Jurkat, Clone E6-1 (cell line): ENCODE measurements at regions not wholly inside any gene's neighbourhood (a gene's known extent, or its start where the extent isn't known, plus 50 kb on each side); places are given as distances from the start of the nearest gene placed in this dataset.
"Not testable (repeated sequence)": the region's sequence is repeated elsewhere in the genome, so short reads cannot be mapped to it uniquely, and the experiment has no call there.

ENCODE experiments used
- DNase-seq: peaks from one replicate; pipeline ENCODE4 v3.0.0-alpha.2; 2011; ENCODE audit warnings: low read depth, low spot score
- H3K4me3 ChIP-seq: 2 replicates; pipeline ENCODE4 v1.5.1; 2011; ENCODE audit warnings: mild to moderate bottlenecking, low read length, control low read depth, moderate library complexity

GRCh38 chr7:67452516-67453026 lies 455.9 kb downstream of the TYW1 start:
- DNase-seq = no peak
- no peak overlapping the region for H3K4me3 ChIP-seq

GRCh38 chr7:67453580-67454380 lies 457.1 kb downstream of the TYW1 start:
- no peak overlapping the region for H3K4me3 ChIP-seq
- DNase-seq = no peak

DNA sequence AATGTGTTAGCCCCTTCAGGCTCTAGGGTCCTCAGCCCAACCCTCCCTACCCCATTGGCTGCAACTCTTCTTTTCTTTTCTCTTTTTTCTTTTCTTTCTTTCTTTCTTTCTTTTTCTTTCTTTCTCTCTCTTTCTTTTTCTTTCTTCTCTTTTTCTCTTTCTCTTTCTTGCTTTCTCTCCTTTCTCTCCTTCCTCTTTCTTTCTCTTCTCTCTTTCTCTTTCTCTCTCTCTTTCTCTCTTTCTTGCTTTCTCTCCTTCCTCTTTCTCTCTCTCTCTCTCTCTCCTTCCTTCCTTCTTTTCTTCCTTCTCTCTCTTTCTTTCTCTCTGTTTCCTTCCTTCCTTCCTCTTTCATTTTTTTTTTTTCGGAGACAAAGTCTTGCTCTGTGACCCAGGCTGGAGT lies 458.9 kb downstream of the TYW1 start:
- no peak overlapping the region for H3K4me3 ChIP-seq
- no peak for DNase-seq

DNA sequence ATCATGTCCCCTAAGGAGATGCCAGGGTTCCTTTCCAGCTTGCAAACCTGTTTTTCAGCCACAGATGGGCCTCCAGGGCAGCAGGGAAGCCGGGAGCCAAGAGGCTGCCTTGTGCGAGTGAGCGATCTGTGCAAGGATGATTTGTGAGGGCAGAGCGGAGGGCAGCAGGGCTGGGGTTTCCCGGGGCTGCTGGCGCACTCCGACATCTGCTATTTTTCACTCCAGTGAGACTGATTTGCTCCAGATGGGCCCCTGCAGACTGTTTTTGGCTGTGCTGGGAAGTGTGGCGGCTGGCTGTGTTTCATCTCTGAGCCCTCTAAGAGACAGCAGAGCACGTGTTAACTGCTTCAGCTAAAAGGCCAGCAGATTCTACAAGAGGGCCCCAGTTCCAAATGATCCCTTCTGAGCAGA lies 466.2 kb downstream of the TYW1 start:
- no peak overlapping the region for H3K4me3 ChIP-seq
- no peak for DNase-seq

GRCh38 chr7:67463316-67463715 lies 466.7 kb downstream of the TYW1 start:
- DNase-seq = no peak
- H3K4me3 ChIP-seq = no peak overlapping the region

DNA sequence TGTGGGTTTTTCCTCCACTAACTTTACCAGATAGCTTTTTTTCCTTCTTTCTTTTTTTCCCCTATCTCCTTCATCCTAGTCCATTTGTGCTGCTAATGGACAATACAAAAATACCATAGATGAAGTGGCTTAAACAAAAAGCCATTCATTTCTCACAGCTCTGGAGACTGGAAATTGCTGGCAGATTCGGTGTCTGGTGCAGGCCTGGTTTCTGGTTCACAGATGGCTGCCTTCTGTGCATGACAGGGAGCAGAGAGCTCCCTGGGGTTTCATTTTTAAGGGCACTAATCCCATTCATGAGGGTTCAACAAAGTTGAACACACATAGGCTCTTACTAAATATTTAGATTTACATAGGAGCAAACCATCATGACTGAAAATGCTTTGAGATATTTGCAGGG lies 467.4 kb downstream of the TYW1 start:
- no peak for DNase-seq
- no peak overlapping the region for H3K4me3 ChIP-seq

GRCh38 chr7:67466109-67466508 lies 469.5 kb downstream of the TYW1 start:
- DNase-seq = no peak
- H3K4me3 ChIP-seq = no peak overlapping the region

DNA sequence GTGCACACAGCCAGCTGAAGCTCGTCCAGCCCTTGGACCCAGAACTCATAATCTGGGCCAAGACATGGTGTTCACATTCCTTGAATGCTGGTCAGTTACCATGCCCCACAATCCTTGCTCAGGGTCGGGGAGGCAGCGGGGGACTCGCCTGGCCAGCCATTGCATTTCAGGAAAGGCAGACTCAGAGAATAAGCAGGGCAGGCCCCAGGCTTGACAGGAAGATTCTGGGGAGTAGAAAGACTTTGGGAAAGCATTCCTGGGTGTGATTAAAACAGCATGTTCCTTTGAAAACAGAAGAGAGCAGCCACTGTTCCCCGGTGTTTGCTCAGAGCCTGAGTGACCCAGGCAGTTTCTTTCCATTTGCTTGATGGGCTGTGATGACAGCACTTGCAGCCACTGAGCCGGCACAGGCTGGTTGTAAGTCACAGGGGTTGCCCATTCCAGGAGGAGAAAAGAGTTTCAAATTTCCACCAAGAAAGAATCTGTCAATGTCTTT lies 473.7 kb downstream of the TYW1 start:
- no peak overlapping the region for H3K4me3 ChIP-seq
- no peak for DNase-seq

- H3K4me3 ChIP-seq = no peak overlapping the region
- no peak for DNase-seq
These were observed 478.7 kb downstream of the TYW1 start for GRCh38 chr7:67475293-67475692.

- DNase-seq = no peak
- H3K4me3 ChIP-seq = no peak overlapping the region
These were observed 481.4 kb downstream of the TYW1 start for GRCh38 chr7:67478066-67478465.

- H3K4me3 ChIP-seq = no peak overlapping the region
- DNase-seq = peak; percentile 60
These were observed 487.7 kb downstream of the TYW1 start for GRCh38 chr7:67484244-67484751.

GRCh38 chr7:67486401-67486800 lies 489.8 kb downstream of the TYW1 start:
- H3K4me3 ChIP-seq = no peak overlapping the region
- DNase-seq = no peak

DNA sequence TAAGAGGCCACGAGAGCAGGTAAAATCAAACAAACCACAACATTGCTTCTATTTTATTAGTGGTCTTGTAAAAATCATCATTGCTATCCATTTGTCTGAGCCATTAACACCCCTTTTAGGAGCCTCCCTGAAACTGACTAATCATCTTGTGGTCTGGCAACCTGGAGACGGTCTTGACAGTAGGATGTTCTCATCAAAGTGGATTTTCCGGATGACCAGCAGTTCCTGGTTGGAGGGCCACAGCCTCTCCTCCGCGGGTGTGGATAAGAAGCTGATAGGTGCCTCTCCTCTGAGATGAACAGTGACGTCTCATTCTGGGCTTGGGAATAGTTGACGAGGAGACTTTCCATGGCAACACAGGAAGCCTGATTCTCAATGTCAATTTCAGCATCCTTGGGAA lies 490.7 kb downstream of the TYW1 start:
- no peak for DNase-seq

DNA sequence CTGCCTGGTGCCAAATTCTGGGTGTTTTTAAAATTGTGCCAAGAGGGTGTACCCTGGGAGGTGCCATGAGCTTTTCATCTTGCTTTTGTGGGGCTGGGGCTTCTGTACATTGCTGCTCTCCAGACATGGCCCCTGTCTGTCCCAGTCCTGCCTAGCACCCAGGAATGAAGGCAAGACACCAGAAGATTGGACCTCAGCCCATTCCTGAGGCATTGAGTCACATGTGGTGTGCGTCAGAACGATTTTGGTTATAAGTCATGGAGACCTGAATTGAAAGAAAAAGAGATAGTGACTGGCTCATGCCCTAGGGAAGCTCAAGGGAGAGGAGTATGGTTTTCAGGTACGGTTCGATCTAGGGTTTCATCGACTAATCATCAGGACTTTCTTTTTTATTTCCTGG lies 493.2 kb downstream of the TYW1 start:
- H3K4me3 ChIP-seq = no peak overlapping the region
- DNase-seq = no peak

More for the DNA sequence above, 490.7 kb downstream of the TYW1 start:
- H3K4me3 ChIP-seq = no peak overlapping the region

DNA sequence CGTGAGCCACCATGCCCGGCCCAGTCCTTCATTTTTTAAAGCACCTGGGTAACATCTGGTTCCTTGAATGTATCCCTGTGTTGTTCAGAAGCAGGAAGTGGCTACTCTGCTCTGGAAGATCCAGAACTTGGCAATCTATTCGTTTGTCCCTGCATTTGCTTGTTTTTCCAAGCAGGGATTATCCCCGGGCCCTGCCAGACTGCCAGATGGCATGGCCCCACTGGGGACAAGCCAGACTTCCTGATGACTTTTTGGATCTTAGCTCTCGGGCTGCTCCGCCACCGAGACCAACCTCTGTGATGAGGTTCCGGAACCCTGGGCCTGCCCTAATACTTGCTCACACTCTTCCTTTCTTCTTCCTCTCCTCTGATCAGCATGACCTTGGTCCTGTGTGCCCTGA lies 496.7 kb downstream of the TYW1 start:
- DNase-seq = no peak
- H3K4me3 ChIP-seq = no peak overlapping the region

DNA sequence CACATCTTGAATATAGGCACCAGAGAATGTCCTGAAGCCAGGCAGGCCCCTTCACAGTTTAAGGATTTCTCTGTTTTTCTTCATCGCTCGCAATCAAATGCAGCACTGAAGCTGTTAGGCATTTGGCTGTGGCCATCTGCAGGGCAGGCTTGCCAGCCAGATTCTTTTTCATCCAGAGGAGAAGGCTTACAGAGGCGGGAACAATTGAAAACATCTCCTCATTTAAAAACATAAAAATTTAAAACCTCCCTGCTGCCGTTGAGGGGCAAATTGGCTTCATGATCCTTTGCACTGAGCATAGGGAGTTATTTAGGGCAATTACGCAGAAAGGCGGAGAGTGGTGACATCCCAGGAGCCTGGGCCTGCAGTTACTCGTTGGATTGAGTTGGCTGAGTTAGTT lies 500.0 kb downstream of the TYW1 start:
- H3K4me3 ChIP-seq = no peak overlapping the region
- DNase-seq = no peak

DNA sequence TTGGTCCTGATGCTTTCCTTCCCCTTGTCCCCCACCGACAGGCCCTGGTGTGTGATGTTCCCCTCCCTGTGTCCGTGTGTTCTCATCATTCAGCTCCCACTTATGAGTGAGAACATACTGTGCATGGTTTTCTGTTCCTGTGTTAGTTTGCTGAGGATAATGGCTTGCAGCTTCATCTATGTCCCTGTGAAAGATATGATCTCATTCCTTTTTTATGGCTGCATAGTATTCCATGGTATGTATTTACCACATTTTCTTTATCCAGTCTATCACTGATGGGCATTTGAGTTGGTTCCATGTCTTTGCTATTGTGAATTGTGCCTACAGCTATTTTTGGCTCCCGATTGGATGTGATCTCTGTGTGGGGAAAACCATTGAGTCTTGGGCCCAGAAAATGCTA lies 501.3 kb downstream of the TYW1 start:
- DNase-seq, H3K4me3 ChIP-seq: not testable (repeated sequence)

DNA sequence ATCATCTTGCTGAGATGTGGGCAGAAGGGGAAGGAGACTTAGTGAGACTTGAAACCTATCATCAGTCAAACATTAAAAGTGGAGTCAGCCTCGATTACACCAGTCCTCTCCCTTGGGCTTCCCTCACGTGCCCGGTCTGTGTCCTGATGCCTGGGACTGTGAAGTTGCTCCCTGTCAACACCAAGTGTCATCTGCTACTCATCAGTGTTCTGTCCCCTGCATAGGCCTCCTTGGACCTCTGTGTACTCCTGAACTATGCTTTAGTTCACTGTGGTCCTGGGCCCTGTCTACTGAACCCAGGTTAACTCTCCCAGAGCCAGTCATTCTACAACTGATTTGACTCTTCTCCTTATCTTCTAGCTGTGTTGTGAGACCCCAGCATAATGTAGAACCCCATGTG lies 506.3 kb downstream of the TYW1 start:
- no peak for DNase-seq
- H3K4me3 ChIP-seq = no peak overlapping the region

DNA sequence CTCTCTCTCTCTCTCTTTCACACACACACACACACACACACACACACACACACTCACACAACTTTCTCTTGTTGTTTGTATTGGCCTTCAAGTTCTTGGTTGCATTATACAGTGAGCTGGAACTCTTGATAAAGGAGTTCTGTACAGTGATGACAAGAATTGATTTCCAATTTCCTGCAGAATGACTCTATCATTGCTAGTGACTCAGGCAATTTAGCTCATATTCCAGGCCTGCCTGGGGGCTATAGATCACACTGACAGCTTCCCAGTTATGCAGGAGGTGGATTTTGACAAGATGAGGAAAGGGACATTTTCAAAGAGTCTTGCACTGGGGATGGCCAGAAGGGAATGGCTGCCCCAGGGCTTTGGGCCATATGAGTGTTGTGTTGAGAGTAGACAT lies 508.8 kb downstream of the TYW1 start:
- H3K4me3 ChIP-seq = no peak overlapping the region
- no peak for DNase-seq

DNA sequence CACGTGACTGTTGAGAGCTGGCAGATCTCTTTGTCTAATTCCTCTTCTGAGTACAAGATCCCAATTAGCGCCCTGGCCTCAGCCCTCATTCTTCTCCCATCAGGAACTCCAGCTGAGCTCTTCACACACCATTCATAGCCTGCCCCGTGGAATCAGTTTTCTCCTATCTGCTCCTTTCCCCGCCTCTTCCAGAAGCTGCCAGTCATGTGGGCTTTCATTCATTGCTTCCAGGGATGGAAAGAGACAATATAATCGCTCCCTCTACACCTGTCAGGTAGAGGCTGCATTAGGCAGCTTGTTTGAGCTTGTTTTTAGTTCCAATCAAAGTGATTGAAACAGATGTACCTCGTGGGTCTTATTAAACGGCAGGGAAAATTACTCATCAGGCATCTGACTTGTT lies 515.8 kb downstream of the TYW1 start:
- no peak overlapping the region for H3K4me3 ChIP-seq
- no peak for DNase-seq

- H3K4me3 ChIP-seq = no peak overlapping the region
- DNase-seq = no peak
These were observed 521.9 kb downstream of the TYW1 start for GRCh38 chr7:67518580-67518979.
